GM12873 (cell line): ENCODE measurements at regions not wholly inside any gene's neighbourhood (a gene's known extent, or its start where the extent isn't known, plus 50 kb on each side); places are given as distances from the start of the nearest gene placed in this dataset.

Experiments
- CTCF ChIP-seq: IDR thresholded peaks from 2 replicates; pipeline ENCODE4 v1.5.1; 2012; ENCODE audit warnings: low read depth, mild to moderate bottlenecking, moderate library complexity, low read length, control low read depth; ENCODE audit not compliant: insufficient read depth; ENCODE audit errors: missing control alignments

- no peak for TF ChIP-seq CTCF
These were observed 212.6 kb downstream of the TBX18 start for GRCh38 chr6:84551797-84552196.

- peak; percentile 2 for TF ChIP-seq CTCF
These were observed 214.5 kb downstream of the TBX18 start for GRCh38 chr6:84549917-84550316.

GRCh38 chr6:84547341-84547801 lies 217.0 kb downstream of the TBX18 start:
- TF ChIP-seq CTCF = no peak

- TF ChIP-seq CTCF = no peak
These were observed 217.9 kb downstream of the TBX18 start for GRCh38 chr6:84546427-84546914.

- no peak for TF ChIP-seq CTCF
These were observed 225.1 kb downstream of the TBX18 start for GRCh38 chr6:84539122-84539856.

- no peak for TF ChIP-seq CTCF
These were observed 227.3 kb downstream of the TBX18 start for GRCh38 chr6:84536885-84537638.

GRCh38 chr6:84528201-84528600 lies 236.2 kb downstream of the TBX18 start:
- TF ChIP-seq CTCF = no peak
